ENCODE measurements at regions not wholly inside any gene's neighbourhood (a gene's known extent, or its start where the extent isn't known, plus 50 kb on each side); places are given as distances from the start of the nearest gene placed in this dataset.

DNA sequence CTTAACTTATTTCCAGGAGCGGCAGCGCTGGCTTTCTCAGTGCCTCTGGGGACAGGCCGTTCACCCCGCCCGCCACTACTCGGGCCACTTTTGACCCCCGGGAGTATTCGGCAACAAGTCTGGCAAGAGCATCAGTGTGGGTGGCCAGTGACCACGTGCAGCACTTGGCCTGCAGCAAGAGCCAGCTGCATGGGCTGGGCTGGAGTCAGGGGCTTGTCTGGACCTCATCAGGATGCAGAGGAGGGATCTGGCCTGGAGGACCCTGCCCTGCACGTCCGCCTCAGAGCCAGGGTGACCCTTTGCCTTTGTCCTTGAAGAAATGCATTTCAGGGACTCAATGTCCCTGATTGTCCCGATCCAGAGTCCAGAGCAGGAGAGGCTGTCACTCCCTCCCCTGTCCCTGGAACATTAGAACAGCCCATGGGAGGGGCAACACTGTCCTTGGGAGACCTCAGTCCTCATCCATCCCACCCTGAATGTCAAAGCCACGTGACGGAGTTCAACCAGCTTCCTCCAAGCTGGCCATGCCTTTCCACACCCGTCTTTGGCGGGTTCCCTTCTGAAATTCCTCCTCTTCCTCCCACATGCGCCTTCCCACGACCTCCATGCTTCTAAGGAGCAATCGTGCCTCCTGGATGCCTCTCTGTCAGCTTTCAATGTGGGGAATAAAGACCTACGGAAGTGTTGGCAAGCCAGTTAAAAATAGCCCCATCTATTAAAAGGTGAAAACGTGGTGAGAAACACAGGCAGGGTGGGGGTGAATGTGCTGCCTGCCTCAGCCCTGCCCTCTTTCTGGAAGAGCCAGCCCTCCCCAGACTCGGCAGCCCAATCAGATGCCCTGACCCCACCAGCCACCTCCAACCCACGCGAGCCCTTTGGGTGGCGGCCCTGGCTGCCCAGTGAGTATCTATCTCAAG lies 99.0 kb downstream of the OLFM1 start:
- TF ChIP-seq, protein P1, sequence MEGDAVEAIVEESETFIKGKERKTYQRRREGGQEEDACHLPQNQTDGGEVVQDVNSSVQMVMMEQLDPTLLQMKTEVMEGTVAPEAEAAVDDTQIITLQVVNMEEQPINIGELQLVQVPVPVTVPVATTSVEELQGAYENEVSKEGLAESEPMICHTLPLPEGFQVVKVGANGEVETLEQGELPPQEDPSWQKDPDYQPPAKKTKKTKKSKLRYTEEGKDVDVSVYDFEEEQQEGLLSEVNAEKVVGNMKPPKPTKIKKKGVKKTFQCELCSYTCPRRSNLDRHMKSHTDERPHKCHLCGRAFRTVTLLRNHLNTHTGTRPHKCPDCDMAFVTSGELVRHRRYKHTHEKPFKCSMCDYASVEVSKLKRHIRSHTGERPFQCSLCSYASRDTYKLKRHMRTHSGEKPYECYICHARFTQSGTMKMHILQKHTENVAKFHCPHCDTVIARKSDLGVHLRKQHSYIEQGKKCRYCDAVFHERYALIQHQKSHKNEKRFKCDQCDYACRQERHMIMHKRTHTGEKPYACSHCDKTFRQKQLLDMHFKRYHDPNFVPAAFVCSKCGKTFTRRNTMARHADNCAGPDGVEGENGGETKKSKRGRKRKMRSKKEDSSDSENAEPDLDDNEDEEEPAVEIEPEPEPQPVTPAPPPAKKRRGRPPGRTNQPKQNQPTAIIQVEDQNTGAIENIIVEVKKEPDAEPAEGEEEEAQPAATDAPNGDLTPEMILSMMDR (IDR thresholded peaks at IDR 0.05) = no peak
- TF ChIP-seq POLR2AphosphoS5 (IDR thresholded peaks at IDR 0.05) (no peak), POLR2A (IDR thresholded peaks at IDR 0.05) (no peak)
